Endothelial cell of umbilical vein (primary cell): ENCODE measurements at regions not wholly inside any gene's neighbourhood (a gene's known extent, or its start where the extent isn't known, plus 50 kb on each side); places are given as distances from the start of the nearest gene placed in this dataset.
A peak's percentile ranks its signal among the peaks of the same experiment; 100 is the strongest.

Experiments
- BruUV-seq: library from RNA; stranded (reverse); fragments of 400-500 nt; replicated peaks from 2 replicates; lab custom pipeline; 2021; lab: Mats Ljungman, UMichigan
- CTCF ChIA-PET: fragments of 300-600, 350-600 bp; sonication (Branson Sonifier 250); formaldehyde crosslinking; loops from one replicate; lab custom pipeline; 2021; ENCODE audit warnings: antibody characterized with exemption, inconsistent platforms; lab: Charles Lee
- POLR2A ChIA-PET: fragments of 300-600, 350-600 bp; sonication (Branson Sonifier 250); formaldehyde crosslinking; loops from one replicate; lab custom pipeline; 2021; ENCODE audit warnings: antibody characterized with exemption, inconsistent platforms; lab: Charles Lee
- DNase-seq: peaks from one replicate; pipeline ENCODE4 v3.0.0-alpha.2; 2011; ENCODE audit warnings: low read depth, low spot score
- FAIRE-seq: peaks from 2 replicates; lab custom pipeline; 2011; peaks lifted over from hg19 to GRCh38; lab: Jason Lieb, UNC
- H2AFZ ChIP-seq: 2 replicates; pipeline ENCODE4 v1.6.0; 2012; ENCODE audit warnings: low read depth, low read length, control low read depth, inconsistent platforms
- H3K27ac ChIP-seq: 2 replicates; pipeline ENCODE4 v1.5.1; 2011; ENCODE audit warnings: low read depth, mild to moderate bottlenecking, control low read depth, low read length, moderate library complexity; ENCODE audit not compliant: insufficient read depth
- H3K27me3 ChIP-seq, 2 experiments: 2 replicates each; pipeline versions ENCODE4 v1.6.0 to v1.6.1; 2011; ENCODE audit warnings: low read length in 2 of 2, mixed read lengths in 1 of 2; ENCODE audit not compliant: control insufficient read depth in 2 of 2, insufficient read depth in 2 of 2
- H3K36me3 ChIP-seq, 2 experiments: 2 replicates in 1 of 2; 3 replicates in 1 of 2; pipeline ENCODE4 v1.5.1; 2011; ENCODE audit warnings: low read length in 2 of 2, mild to moderate bottlenecking in 1 of 2, moderate library complexity in 1 of 2; ENCODE audit not compliant: control insufficient read depth in 2 of 2, insufficient read depth in 2 of 2; ENCODE audit errors: extremely low read depth in 1 of 2
- H3K4me1 ChIP-seq: 3 replicates; pipeline ENCODE4 v1.5.1; 2011; ENCODE audit warnings: mild to moderate bottlenecking, low read length; ENCODE audit not compliant: control insufficient read depth, insufficient read depth; ENCODE audit errors: extremely low read depth
- H3K4me2 ChIP-seq: 2 replicates; pipeline ENCODE4 v1.6.1; 2011; ENCODE audit warnings: low read length, control low read depth, mixed read lengths; ENCODE audit not compliant: insufficient read depth
- H3K4me3 ChIP-seq, 3 experiments: fragments of 200-600 bp in 1 of 3; sonication (generic), shearing (Covaris generic) in 1 of 3; replicated peaks in 1 of 3; 2 replicates each; pipeline ENCODE4 v1.5.1; 2011 to 2016; ENCODE audit warnings: control low read depth in 3 of 3, low read length in 3 of 3, mild to moderate bottlenecking in 2 of 3, inconsistent platforms in 1 of 3, low read depth in 1 of 3, moderate library complexity in 1 of 3; ENCODE audit not compliant: insufficient read depth in 1 of 3
- H3K79me2 ChIP-seq: 2 replicates; pipeline ENCODE4 v1.6.0; 2012; ENCODE audit warnings: low read length, inconsistent platforms; ENCODE audit not compliant: control insufficient read depth, insufficient read depth
- H3K9ac ChIP-seq: replicated peaks from 2 replicates; pipeline ENCODE3; 2011; ENCODE audit warnings: low read length, control low read depth; ENCODE audit not compliant: insufficient read depth; ENCODE audit errors: extremely low read depth
- H3K9me1 ChIP-seq: replicated peaks from 3 replicates; pipeline ENCODE4 v1.6.0; 2011; ENCODE audit warnings: mild to moderate bottlenecking, low read length; ENCODE audit not compliant: control insufficient read depth, insufficient read depth; ENCODE audit errors: extremely low read depth
- H3K9me3 ChIP-seq: replicated peaks from 2 replicates; pipeline ENCODE4 v1.5.1; 2012; ENCODE audit warnings: low read length, inconsistent platforms; ENCODE audit not compliant: control insufficient read depth, insufficient read depth
- H4K20me1 ChIP-seq: replicated peaks from 2 replicates; pipeline ENCODE3; 2011; ENCODE audit warnings: mild to moderate bottlenecking, low read length; ENCODE audit not compliant: control insufficient read depth, insufficient read depth; ENCODE audit errors: extremely low read depth
- EZH2 ChIP-seq: IDR thresholded peaks from 2 replicates; pipeline ENCODE4 v1.6.1; 2012; ENCODE audit warnings: borderline replicate concordance, low read depth, mild to moderate bottlenecking, moderate library complexity, low read length, inconsistent platforms; ENCODE audit not compliant: severe bottlenecking
- FOS ChIP-seq: IDR thresholded peaks from 2 replicates; pipeline ENCODE4 v1.6.1; 2011; ENCODE audit warnings: mild to moderate bottlenecking, low read length, moderate library complexity, borderline replicate concordance; ENCODE audit not compliant: insufficient read depth
- GATA2 ChIP-seq: IDR thresholded peaks from 2 replicates; pipeline ENCODE4 v1.7.0; 2011; ENCODE audit warnings: low read depth, mild to moderate bottlenecking, moderate library complexity, mixed read lengths, low read length; ENCODE audit not compliant: insufficient read length, insufficient read depth
- JUN ChIP-seq: IDR thresholded peaks from 2 replicates; pipeline ENCODE4 v1.6.1; 2011; ENCODE audit warnings: borderline replicate concordance, low read depth; ENCODE audit not compliant: insufficient read length, insufficient read depth
- POLR2A ChIP-seq: IDR thresholded peaks from 2 replicates; pipeline ENCODE4 v1.6.1; 2012; ENCODE audit warnings: low read depth, mild to moderate bottlenecking, control low read depth, low read length
- POLR2AphosphoS5 ChIP-seq: IDR thresholded peaks from 2 replicates; pipeline ENCODE4 v1.6.1; 2012; ENCODE audit warnings: low read depth, mild to moderate bottlenecking, control low read depth, low read length, moderate library complexity; ENCODE audit not compliant: insufficient read depth
- dilution Hi-C: fragments of 300-500 bp; cut with MboI; formaldehyde crosslinking; loops from one replicate; pipeline ENCODE4 v1.15.0; 2019; ENCODE audit warnings: low sequenced_read_pairs; ENCODE audit not compliant: extremely low pct_ligation_motif_present
- intact Hi-C: fragments of 100-400 bp; cut with micrococcal nuclease; formaldehyde crosslinking; loops from one replicate; pipeline ENCODE4 v1.10.0; 2022
- TF ChIP-seq, protein P1 (sequence below): IDR thresholded peaks from 2 replicates; pipeline ENCODE4 v1.6.1; 2011; ENCODE audit not compliant: insufficient read depth, insufficient read length
- TF ChIP-seq, protein P2 (sequence below), 2 donors: IDR thresholded peaks; 1 replicate in 1 of 2; 2 replicates in 1 of 2; pipeline ENCODE4 v1.5.1; 2011; ENCODE audit warnings: low read length in 2 of 2, mild to moderate bottlenecking in 2 of 2, moderate library complexity in 2 of 2, control low read depth in 1 of 2, inconsistent platforms in 1 of 2, low read depth in 1 of 2; ENCODE audit not compliant: insufficient read depth in 1 of 2; ENCODE audit errors: extremely low read depth in 1 of 2

DNA sequence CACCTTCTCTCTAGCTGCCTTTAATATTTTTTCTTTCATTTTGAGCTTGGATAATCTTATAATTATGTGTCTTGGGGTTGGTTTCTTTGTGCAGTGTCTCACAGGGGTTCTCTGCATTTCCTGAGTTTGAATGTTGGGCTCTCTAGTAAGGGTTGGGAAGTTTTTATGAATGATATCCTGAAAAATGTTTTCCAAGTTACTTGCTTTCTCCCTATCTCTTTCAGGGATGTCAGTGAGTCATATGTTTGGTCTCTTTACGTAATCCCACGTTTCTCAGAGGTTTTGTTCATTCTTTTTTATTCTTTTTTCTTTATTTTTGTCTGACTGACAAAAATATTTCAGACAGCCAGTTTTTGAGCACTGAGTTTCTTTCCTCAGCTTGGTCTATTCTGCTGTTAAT is 55.4 kb upstream of the CCDC190 start:
- Histone ChIP-seq H3K9me1 (no peaks in the 10 kb centered on the region), H3K9ac (no peak overlapping the region), H3K4me1 (peaks cover 3% of the 10 kb centered on the region), H3K4me2 (no peak overlapping the region), H3K4me3 (no peak overlapping the region), H3K79me2 (no peaks in the 10 kb centered on the region), H2AFZ (peak overlapping the region; percentile 3), H3K27ac (no peak overlapping the region), H3K36me3 (no peaks in the 10 kb centered on the region), H3K27me3 (no peaks in the 10 kb centered on the region), H3K9me3 (no peaks in the 10 kb centered on the region), H4K20me1 (no peaks in the 10 kb centered on the region)
- ChIA-PET CTCF (no interaction called here), POLR2A (no interaction called here)
- no peak for TF ChIP-seq POLR2A
- no peak for TF ChIP-seq EZH2
- peak; percentile 39 for TF ChIP-seq FOS
- FAIRE-seq (peak; percentile 75), DNase-seq (peak; percentile 47)
- no TSS peak for BruUV-seq
- dilution Hi-C loops (no loop called here), intact Hi-C loops (no loop called here)

DNA sequence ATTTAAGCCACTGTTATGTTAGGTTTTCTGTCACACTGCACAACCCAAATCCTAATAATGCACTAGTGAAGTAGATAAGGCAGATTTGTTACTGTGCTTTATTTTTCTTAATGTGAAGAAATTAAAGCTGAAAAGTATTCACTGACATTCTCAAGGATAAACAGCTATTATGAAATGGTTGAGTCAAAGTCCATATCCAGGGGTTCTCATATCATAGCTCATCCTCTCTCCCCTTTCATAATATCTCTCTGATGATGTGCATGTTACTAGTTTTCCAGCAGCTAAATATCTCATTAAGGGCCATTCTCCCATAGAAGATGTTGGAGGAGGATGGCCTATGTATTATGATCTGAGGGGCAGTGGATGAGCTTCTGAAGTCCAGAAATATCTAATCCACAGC is 53.6 kb upstream of the CCDC190 start:
- POLR2A ChIA-PET, result no interaction called here
- FAIRE-seq (no peak), DNase-seq (no peak)
- Histone ChIP-seq H3K4me2 (no peak overlapping the region), H3K4me3 (no peak overlapping the region), H3K9me3 (no peaks in the 10 kb centered on the region), H4K20me1 (no peaks in the 10 kb centered on the region), H3K27me3 (no peaks in the 10 kb centered on the region), H3K9me1 (no peaks in the 10 kb centered on the region), H2AFZ (no peak overlapping the region), H3K36me3 (no peaks in the 10 kb centered on the region), H3K9ac (no peak overlapping the region), H3K27ac (no peak overlapping the region), H3K79me2 (no peaks in the 10 kb centered on the region), H3K4me1 (peaks cover 3% of the 10 kb centered on the region)
- no TSS peak for BruUV-seq
- no peak for TF ChIP-seq POLR2AphosphoS5
- TF ChIP-seq FOS, result no peak
- TF ChIP-seq POLR2A, result no peak
- no peak for TF ChIP-seq GATA2
- TF ChIP-seq, protein P1, sequence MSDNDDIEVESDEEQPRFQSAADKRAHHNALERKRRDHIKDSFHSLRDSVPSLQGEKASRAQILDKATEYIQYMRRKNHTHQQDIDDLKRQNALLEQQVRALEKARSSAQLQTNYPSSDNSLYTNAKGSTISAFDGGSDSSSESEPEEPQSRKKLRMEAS, result no peak
- TF ChIP-seq, protein P2, sequence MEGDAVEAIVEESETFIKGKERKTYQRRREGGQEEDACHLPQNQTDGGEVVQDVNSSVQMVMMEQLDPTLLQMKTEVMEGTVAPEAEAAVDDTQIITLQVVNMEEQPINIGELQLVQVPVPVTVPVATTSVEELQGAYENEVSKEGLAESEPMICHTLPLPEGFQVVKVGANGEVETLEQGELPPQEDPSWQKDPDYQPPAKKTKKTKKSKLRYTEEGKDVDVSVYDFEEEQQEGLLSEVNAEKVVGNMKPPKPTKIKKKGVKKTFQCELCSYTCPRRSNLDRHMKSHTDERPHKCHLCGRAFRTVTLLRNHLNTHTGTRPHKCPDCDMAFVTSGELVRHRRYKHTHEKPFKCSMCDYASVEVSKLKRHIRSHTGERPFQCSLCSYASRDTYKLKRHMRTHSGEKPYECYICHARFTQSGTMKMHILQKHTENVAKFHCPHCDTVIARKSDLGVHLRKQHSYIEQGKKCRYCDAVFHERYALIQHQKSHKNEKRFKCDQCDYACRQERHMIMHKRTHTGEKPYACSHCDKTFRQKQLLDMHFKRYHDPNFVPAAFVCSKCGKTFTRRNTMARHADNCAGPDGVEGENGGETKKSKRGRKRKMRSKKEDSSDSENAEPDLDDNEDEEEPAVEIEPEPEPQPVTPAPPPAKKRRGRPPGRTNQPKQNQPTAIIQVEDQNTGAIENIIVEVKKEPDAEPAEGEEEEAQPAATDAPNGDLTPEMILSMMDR (IDR thresholded peaks at IDR 0.05; ENCODE audit: extremely low read depth in 1 of 2, insufficient read depth in 1 of 2, low read depth in 1 of 2, low read length in 2 of 2), result no peak
- TF ChIP-seq EZH2, result no peak
- no peak for TF ChIP-seq JUN
- intact Hi-C loops (no loop called here), dilution Hi-C loops (no loop called here)
- CTCF ChIA-PET, result interaction anchor here (1.1 kb wide), 2 partner anchors 9 to 15 kb away, joined by 3 to 4 read pairs; no protein-coding TSS in a partner anchor
